NCI-H1417 treated with DMSO at 0.1 percent for 48 hours (cell line): ENCODE measurements at regions not wholly inside any gene's neighbourhood (a gene's known extent, or its start where the extent isn't known, plus 50 kb on each side); places are given as distances from the start of the nearest gene placed in this dataset.
A peak's percentile ranks its signal among the peaks of the same experiment; 100 is the strongest.

ENCODE experiments used
- DNase-seq: peaks from one replicate; lab custom pipeline; 2025; lab: John Stamatoyannopoulos, UW

GRCh38 chr6:14431385-14432330 lies 314.1 kb downstream of the CD83 start:
- no peak for DNase-seq

DNA sequence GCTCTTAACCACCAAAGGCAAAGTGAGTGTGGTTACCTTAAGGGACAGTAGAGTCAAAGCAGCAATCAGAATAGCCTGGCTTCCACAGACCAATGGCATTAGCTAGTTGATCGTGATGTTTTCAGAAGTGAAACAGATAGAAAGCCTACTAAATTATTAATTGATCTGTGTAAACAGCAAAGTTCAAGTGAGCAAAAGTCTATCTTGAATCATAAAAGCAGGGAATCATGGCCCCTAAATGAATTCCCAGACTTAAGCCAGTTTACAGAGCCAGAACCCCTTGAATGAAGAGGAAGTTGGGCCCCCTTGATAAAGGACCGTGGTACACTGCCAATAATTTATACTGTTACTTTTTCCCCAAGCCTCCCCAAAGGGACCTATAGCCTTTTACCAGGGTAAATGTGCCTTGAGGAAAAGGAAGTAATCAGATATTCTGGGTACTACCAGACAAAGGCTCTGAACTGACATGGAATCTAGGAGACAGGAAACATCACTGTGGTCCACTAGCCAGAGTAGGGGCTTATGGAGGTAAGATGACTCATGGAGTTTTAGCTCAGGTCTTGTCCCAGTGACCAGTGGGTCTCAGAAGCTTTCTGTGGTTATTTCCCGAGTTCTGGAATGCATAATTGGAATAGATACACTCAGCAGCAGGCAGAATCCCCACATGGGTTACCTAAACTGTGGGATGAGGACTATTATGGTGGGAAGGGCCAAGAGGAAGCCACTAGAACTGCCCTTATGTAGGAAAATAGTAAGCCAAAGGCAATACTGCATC lies 317.5 kb downstream of the CD83 start:
- DNase-seq: no peak

GRCh38 chr6:14436592-14437132 lies 319.1 kb downstream of the CD83 start:
- DNase-seq: no peak

DNA sequence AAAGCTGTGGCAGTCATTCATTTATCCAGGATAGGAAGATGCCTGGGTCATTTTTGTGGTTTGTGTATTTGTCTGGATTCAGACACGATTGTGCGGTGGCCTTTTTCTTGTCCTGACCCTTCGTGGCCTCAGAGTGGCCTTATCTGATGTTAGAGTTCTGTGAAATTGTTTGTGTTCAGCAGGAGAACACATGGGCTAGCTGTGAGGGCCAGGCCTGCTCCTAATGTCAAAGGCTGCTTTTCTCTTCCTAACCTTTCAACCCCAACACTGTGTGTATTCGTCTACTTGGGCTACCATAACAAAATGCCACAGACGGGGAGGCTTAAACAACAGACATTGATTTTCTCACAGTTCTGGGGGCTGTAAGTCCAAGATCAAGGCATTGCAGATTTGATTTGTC lies 321.8 kb downstream of the CD83 start:
- no peak for DNase-seq

DNA sequence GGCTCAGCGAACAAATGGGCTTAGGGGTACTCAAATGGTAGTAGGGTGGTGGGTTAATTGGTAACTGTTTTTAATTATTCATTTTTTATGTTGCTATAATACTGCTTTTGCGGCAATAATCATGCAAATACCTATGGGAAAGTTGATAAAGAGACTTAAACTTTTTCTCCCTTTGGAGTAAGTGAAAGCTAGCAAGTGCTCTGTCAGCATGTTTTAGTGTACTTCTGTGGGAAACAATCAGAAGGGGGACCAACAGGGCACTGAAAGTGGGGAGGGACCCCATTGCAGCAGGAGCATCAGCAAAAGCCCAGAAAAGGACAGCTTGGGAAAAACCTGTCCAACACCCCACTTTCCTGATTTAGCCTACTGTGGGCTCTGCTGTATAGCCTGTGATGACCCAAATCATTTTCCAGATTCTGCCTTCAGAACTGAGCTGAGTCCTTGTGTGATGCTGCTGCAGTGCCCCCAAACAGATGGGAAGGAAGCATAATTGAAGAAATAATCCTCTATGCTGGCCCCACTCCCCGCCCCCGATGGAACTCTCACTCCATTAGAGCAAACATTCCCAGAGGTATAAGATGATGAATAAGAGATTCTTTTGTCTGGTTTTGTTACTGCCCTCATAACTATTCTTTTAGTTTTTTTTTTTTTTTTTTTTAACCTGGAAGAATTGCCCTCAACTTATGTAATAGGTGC lies 322.8 kb downstream of the CD83 start:
- DNase-seq: no peak

DNA sequence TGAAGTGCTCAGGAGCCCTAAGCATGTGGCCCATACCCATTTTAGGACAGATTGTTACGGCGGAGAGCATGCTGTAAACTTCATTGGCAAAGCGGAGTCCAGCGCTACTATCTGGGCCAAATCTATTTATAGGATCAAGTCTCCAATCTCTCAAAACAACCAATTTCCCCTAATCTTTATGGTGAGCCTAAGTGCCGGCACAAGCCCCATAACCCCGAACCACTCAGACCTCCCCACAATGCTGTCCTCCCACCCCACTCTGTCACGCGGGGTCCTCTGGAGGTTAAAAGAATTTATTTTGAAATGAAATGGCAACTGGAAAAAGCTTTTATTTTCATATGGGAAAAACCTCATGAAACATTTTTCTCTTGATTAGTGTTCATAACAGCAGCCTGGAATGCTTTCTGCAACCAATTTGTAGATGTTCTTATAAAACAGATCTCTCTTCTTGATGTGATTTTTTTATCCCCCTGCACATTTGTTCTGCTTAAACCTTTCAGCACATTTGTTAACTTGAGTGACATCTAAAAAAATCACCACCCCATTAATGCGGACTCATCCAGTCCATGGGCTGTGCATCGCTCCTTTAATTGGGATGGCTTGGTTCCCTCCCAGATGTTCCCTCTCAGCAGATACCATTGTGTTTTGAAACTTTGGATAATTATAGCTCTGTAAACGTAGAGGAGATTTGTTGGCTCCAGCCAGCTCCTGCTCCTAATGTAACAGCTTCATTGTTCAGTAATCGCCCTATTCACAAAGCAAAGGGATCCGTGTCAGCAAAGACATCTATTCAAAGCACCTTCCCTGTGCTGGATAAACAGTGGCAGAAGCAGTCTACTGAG lies 323.6 kb downstream of the CD83 start:
- DNase-seq: peak; percentile 86

GRCh38 chr6:14442242-14442641 lies 324.7 kb downstream of the CD83 start:
- DNase-seq: no peak

DNA sequence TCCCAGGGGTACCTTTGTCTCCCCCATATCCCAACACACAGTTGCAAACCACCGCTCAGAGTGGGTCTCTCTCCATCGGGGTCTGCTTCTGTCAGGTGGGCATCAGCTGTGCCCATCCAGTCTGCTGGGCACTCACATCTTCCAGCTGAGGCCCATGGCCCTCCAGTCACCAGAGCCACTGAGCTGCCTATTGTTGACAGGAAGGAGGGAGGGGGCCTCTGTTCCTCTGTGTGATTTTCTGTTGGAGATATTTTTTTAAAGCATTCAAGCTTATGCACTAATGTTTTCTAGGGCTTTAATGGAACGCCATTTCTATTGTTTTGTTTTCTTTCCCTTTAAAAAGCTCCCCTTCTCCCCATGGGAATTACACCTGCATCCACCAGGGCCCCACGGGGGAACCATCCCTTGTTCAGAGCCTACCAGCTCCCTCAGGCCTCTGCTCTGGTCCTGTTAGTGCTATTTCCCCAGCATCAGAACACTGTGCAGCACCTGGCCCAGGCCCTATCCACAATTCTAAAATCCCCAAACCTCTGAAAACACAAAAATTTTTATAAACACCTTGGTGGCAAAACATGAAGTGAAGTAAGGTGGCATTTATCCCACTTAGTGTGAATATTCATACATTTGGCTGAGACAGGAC lies 326.2 kb downstream of the CD83 start:
- DNase-seq: no peak

DNA sequence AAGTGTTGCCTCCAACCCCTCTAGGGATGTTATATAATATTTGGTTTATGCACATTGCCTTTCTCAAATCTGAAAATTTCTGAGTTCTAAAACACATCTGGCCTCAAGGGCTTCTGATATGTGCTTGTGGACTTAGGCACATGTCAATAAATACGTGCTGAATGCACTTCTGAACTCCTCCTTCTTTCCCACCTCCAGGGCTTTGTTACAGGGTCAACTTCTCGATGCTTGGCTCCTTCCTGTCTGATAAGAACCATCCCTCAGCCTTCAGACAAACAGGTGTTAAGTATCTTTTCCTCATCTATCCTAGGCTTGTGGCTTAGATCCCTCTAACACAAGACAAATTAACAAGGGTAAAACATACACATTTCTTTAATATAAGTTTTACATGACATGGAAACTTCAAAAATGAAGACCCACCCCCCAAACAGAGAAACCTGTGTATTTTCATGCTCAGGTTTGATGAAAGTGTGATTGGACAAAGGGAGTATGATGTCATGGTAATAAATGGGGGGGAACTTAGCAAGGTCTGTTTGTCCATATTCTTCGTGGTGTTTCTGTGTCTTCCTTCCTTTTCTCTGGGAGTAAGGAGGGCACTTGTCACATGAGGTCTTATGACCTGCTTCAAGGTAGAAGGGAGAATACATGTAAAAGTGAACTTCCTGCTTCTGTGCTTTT lies 326.9 kb downstream of the CD83 start:
- no peak for DNase-seq

GRCh38 chr6:14447240-14447639 lies 329.7 kb downstream of the CD83 start:
- DNase-seq: no peak

- no peak for DNase-seq
Measured at GRCh38 chr6:14448246-14448645, 330.7 kb downstream of the CD83 start.

DNA sequence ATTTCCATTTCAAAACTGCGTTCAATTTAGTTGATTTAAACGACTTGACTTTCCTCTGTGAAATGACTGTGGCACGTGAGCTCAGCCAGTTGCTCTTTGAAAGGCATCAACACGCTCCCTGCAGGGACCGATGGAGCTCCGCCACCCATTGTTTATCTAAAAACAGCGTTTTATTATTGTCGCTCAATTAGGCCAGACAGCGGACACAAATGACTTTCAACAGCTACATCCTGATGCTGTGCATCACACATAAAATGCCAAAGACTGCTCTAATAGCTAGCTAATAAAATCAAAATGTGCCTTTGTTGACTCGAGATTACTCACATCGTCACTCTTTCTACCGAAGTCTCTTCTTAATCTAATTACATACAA lies 332.5 kb downstream of the CD83 start:
- peak; percentile 73 for DNase-seq

DNA sequence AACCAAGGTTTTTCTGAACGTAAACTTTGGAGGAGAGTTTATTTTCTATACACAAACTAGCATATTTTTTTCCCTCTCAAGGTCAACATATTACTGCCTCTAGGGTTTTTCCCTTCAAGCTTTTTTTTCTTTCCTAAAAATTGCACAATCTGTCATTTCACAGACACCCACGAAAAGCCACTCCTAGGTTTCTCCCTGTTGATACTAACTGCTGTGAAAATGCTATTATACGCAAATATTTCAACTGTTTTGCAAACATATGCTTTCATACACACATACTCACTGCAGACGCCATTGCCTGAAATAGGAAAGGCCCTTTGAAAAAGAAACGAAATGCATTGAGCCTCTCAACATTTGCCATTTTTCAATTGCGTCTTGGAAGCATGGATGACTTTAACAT lies 333.0 kb downstream of the CD83 start:
- DNase-seq: no peak

DNA sequence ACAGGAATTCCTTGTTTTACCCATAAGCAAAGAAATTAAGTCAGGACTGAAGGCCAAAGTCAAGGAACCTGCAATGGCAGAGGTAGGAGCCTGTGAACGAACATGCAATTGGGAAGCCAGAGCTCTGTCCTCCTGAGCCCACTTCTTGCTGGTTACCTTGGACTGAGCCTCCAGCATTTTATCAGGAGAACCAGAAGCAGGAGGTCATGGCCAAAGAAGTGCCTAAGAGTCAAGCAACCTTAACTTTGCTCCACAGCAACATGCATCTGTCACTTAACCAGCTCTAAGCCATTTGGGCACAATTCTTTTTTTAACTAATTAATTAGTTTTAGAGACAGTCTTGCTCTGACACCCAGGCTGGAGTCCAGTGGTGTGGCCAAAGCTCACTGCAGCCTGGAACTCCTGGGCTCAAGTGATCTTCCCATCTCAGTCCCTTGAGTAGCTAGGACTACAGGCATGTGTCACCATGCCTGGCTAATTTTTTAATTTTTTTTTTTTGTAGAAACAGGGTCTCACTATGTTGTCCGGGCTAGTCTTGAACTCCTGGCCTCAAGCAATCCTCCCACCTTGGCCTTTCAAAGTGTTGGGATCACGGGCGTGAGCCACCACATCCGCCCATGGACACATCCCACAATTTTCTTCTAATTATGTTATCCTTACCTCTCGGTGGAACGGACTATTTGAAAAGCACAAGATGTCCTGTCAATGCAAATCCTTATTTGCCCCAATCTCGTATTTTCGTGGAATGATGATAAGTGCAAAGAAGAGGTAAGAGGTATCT lies 334.2 kb downstream of the CD83 start:
- no peak for DNase-seq

DNA sequence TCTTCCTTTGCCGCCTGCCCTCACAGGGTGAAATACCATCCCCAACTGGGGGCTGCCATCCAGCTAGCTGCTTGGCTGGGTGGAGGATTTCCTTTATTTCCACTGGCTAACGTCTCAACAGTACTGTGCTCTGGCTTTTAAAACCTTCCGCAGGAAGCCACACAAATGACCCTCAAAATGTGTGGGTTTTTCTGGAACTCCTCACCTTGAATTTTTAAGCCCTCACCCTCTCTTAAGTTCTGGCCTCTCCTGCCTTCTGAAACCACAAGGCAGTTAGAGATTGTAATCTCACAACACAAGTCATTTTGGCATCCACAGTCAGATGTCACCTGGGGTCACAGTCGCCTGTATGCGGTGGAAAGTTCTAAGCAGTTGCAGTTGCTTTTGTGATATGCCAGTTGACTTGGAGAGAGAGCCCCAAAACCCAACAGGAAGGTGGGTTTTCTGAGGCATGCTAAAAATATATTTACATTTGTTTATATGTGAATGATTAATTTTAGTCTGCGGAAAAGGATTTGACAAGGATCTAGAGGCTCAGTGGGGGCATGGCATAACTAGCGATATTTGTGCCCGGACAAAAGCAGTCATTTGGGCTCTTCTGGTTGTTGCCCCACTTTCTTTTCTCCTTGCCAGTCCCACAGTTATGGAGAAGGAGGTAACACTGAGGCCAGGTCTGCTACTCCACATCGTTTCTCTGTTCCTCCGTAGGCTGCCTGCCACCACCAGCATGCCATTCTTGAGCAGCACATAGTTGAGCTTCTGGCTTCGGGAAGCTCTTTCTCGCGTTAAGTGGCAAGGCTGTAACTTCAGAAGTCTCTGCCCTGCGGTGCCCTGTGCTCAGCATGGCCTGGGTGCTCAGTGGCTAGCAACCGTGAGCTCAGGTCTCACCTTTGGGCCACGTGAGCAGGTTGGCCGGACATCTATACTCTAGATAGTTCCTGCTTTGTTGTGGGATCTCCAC lies 335.3 kb downstream of the CD83 start:
- DNase-seq: no peak

- no peak for DNase-seq
Measured at GRCh38 chr6:14453712-14454472, 336.3 kb downstream of the CD83 start.

DNA sequence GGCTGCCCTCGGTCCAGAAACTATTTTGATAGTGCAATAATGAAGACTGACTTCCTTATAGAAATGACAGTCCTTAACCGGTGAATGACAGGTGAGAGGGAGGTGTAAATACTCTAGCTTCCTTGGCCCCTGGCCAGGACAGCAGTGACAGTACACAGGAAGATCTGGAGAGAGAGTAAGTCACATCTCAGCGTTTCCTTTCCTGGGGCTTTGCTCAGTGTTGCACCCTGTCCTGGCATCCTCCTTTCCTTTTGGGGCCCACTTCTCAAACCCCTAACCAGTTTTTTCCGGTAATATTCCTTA lies 336.9 kb downstream of the CD83 start:
- DNase-seq: no peak

GRCh38 chr6:14455427-14455826 lies 337.9 kb downstream of the CD83 start:
- DNase-seq: no peak
